NCI-H82 treated with DMSO at 0.1 percent for 48 hours (cell line): ENCODE measurements at regions not wholly inside any gene's neighbourhood (a gene's known extent, or its start where the extent isn't known, plus 50 kb on each side); places are given as distances from the start of the nearest gene placed in this dataset.

Experiments used
- DNase-seq: peaks from one replicate; lab custom pipeline; 2025; ENCODE audit not compliant: unreplicated experiment; lab: John Stamatoyannopoulos, UW

GRCh38 chr1:195580988-195581387, 1027.3 kb downstream of the KCNT2 start:
- DNase-seq = no peak

- no peak for DNase-seq
These were observed 1030.5 kb downstream of the KCNT2 start for GRCh38 chr1:195577748-195578147.

- no peak for DNase-seq
These were observed 1031.6 kb downstream of the KCNT2 start for GRCh38 chr1:195576641-195577040.

GRCh38 chr1:195574511-195574910, 1033.7 kb downstream of the KCNT2 start:
- DNase-seq = no peak

GRCh38 chr1:195569934-195570333, 1038.3 kb downstream of the KCNT2 start:
- no peak for DNase-seq

GRCh38 chr1:195568389-195568788, 1039.9 kb downstream of the KCNT2 start:
- no peak for DNase-seq

GRCh38 chr1:195562074-195562473, 1046.2 kb downstream of the KCNT2 start:
- DNase-seq = no peak

GRCh38 chr1:195550071-195550862, 1058.0 kb downstream of the KCNT2 start:
- DNase-seq = no peak

GRCh38 chr1:195530961-195531360, 1077.3 kb downstream of the KCNT2 start:
- DNase-seq = no peak

- no peak for DNase-seq
These were observed 1078.4 kb downstream of the KCNT2 start for GRCh38 chr1:195529881-195530280.

- DNase-seq = no peak
These were observed 1087.5 kb downstream of the KCNT2 start for GRCh38 chr1:195520757-195521156.

GRCh38 chr1:195516036-195516435, 1092.2 kb downstream of the KCNT2 start:
- no peak for DNase-seq

- no peak for DNase-seq
These were observed 1096.7 kb downstream of the KCNT2 start for GRCh38 chr1:195511501-195511900.

- no peak for DNase-seq
These were observed 1107.1 kb downstream of the KCNT2 start for GRCh38 chr1:195501118-195501517.

- no peak for DNase-seq
These were observed 1112.3 kb downstream of the KCNT2 start for GRCh38 chr1:195495720-195496635.

GRCh38 chr1:195482137-195482536, 1126.1 kb downstream of the KCNT2 start:
- no peak for DNase-seq

GRCh38 chr1:195481293-195481692, 1126.9 kb downstream of the KCNT2 start:
- DNase-seq = no peak

- DNase-seq = no peak
These were observed 1132.7 kb downstream of the KCNT2 start for GRCh38 chr1:195475568-195475967.

- DNase-seq = no peak
These were observed 1135.9 kb downstream of the KCNT2 start for GRCh38 chr1:195472291-195472690.

GRCh38 chr1:195466639-195467038, 1141.6 kb downstream of the KCNT2 start:
- DNase-seq = no peak

GRCh38 chr1:195462646-195463045, 1145.6 kb downstream of the KCNT2 start:
- no peak for DNase-seq

GRCh38 chr1:195462152-195462551, 1146.1 kb downstream of the KCNT2 start:
- DNase-seq = no peak
